Left lung (tissue), 4 donors: ENCODE measurements at regions not wholly inside any gene's neighbourhood (a gene's known extent, or its start where the extent isn't known, plus 50 kb on each side); places are given as distances from the start of the nearest gene placed in this dataset.
A peak's percentile ranks its signal among the peaks of the same experiment; 100 is the strongest.

Experiments
- ATAC-seq: fragments of 200-7000 bp; cut with Tn5 transposase; one replicate; pipeline ENCODE4 v1.9.1; 2020; ENCODE audit warnings: moderate library complexity
- DNase-seq, 4 donors: peaks; one replicate each; pipeline ENCODE4 v3.0.0-alpha.2; 2013 to 2020
- H3K27ac ChIP-seq, 2 donors: fragments of 200-600 bp; sonication (generic) in 1 of 2; one replicate each; pipeline versions ENCODE4 v1.5.0 to v1.8.0; 2020 to 2021
- H3K27me3 ChIP-seq, 2 donors: fragments of 200-600 bp; sonication (generic) in 1 of 2; one replicate each; pipeline versions ENCODE4 v1.5.0 to v1.8.0; 2020 to 2021
- H3K36me3 ChIP-seq, 2 donors: fragments of 200-600 bp; sonication (generic) in 1 of 2; one replicate each; pipeline versions ENCODE4 v1.5.0 to v1.8.0; 2020 to 2021
- H3K4me1 ChIP-seq, 2 donors: fragments of 200-600 bp; one replicate each; pipeline ENCODE4 v1.8.0; 2021
- H3K4me3 ChIP-seq, 2 donors: fragments of 200-600 bp; sonication (generic) in 1 of 2; one replicate each; pipeline versions ENCODE4 v1.5.0 to v1.8.0; 2020 to 2021; ENCODE audit warnings: mild to moderate bottlenecking in 1 of 2
- H3K9me3 ChIP-seq, 2 donors: fragments of 200-600 bp; sonication (generic) in 1 of 2; one replicate each; pipeline versions ENCODE4 v1.5.0 to v1.8.0; 2020 to 2021
- CTCF ChIP-seq, 2 donors: fragments of 200-600 bp; sonication (generic) in 1 of 2; IDR thresholded peaks; one replicate each; pipeline versions ENCODE4 v1.5.0 to v1.8.0; 2021; ENCODE audit warnings: antibody characterized with exemption in 2 of 2
- intact Hi-C, 2 donors: fragments of 100-400 bp; cut with DNase I; formaldehyde crosslinking; loops; one replicate each; pipeline versions ENCODE4 v1.11.2 to v1.14.2; 2022
- donor health status: DM: no; HTN: yes; CAD: no.
- donor health status: DM: no; HTN: no; CAD: no.

GRCh38 chr13:40189898-40190630 lies 476.4 kb downstream of the FOXO1 start:
- TF ChIP-seq CTCF (IDR thresholded peaks at IDR 0.05), result no peak
- Histone ChIP-seq H3K27me3 (no peaks in the 10 kb centered on the region), H3K4me3 (no peak overlapping the region), H3K27ac (peak overlapping the region; percentile 63 to 68), H3K4me1 (peaks cover 17 to 19% of the 10 kb centered on the region in 2 donors), H3K9me3 (no peaks in the 10 kb centered on the region), H3K36me3 (no peaks in the 10 kb centered on the region)
- intact Hi-C loops, result no loop called here
- DNase-seq, result no peak
- ATAC-seq, result peak; percentile 10

- H3K27me3 ChIP-seq, result no peaks in the 10 kb centered on the region
- no peak overlapping the region for H3K4me3 ChIP-seq
- peak in 1 of 4 donors; percentile 10 for DNase-seq
- peaks cover 17 to 19% of the 10 kb centered on the region in 2 donors for H3K4me1 ChIP-seq
- no peak for TF ChIP-seq CTCF (IDR thresholded peaks at IDR 0.05)
- H3K36me3 ChIP-seq, result no peaks in the 10 kb centered on the region
- intact Hi-C loops, result no loop called here
- H3K9me3 ChIP-seq, result no peaks in the 10 kb centered on the region
- peak; percentile 52 for ATAC-seq
- H3K27ac ChIP-seq, result peak overlapping the region; percentile 63 to 68
These were observed 475.8 kb downstream of the FOXO1 start for GRCh38 chr13:40190641-40191100.

- Histone ChIP-seq H3K36me3 (no peaks in the 10 kb centered on the region), H3K9me3 (no peaks in the 10 kb centered on the region), H3K4me3 (no peak overlapping the region), H3K4me1 (peaks cover 17 to 19% of the 10 kb centered on the region in 2 donors), H3K27ac (peak overlapping the region; percentile 63 to 68), H3K27me3 (no peaks in the 10 kb centered on the region)
- no peak for TF ChIP-seq CTCF (IDR thresholded peaks at IDR 0.05)
- intact Hi-C loops, result no loop called here
- ATAC-seq, result no peak
- DNase-seq, result peak in 1 of 4 donors; percentile 12
These were observed 475.1 kb downstream of the FOXO1 start for GRCh38 chr13:40191186-40191980.

GRCh38 chr13:40192452-40192851 lies 474.0 kb downstream of the FOXO1 start:
- peaks cover 17 to 19% of the 10 kb centered on the region in 2 donors for H3K4me1 ChIP-seq
- no peaks in the 10 kb centered on the region for H3K9me3 ChIP-seq
- no peak for TF ChIP-seq CTCF (IDR thresholded peaks at IDR 0.05)
- no peak overlapping the region for H3K4me3 ChIP-seq
- peak overlapping the region; percentile 68 to 80 for H3K27ac ChIP-seq
- intact Hi-C loops, result no loop called here
- no peak for DNase-seq
- no peaks in the 10 kb centered on the region for H3K36me3 ChIP-seq
- H3K27me3 ChIP-seq, result no peaks in the 10 kb centered on the region
- ATAC-seq, result no peak

GRCh38 chr13:40192858-40193257 lies 473.6 kb downstream of the FOXO1 start:
- Histone ChIP-seq H3K9me3 (no peaks in the 10 kb centered on the region), H3K27me3 (no peaks in the 10 kb centered on the region), H3K4me3 (no peak overlapping the region), H3K27ac (peak overlapping the region; percentile 68 to 80), H3K36me3 (no peaks in the 10 kb centered on the region), H3K4me1 (peaks cover 17 to 19% of the 10 kb centered on the region in 2 donors)
- DNase-seq (peak in 1 of 4 donors; percentile 35), ATAC-seq (no peak)
- intact Hi-C loops, result no loop called here
- no peak for TF ChIP-seq CTCF (IDR thresholded peaks at IDR 0.05)
